Stimulated activated CD8-positive, alpha-beta memory T cell treated with anti-CD3 and anti-CD28 coated beads, Interleukin-4, amount 100 ng/mL, for 24 hours (primary cell): ENCODE measurements at regions not wholly inside any gene's neighbourhood (a gene's known extent, or its start where the extent isn't known, plus 50 kb on each side); places are given as distances from the start of the nearest gene placed in this dataset.

Experiments
- DNase-seq: peaks from one replicate; pipeline ENCODE4 v3.0.0-alpha.2; 2020; ENCODE audit warnings: low read depth

DNA sequence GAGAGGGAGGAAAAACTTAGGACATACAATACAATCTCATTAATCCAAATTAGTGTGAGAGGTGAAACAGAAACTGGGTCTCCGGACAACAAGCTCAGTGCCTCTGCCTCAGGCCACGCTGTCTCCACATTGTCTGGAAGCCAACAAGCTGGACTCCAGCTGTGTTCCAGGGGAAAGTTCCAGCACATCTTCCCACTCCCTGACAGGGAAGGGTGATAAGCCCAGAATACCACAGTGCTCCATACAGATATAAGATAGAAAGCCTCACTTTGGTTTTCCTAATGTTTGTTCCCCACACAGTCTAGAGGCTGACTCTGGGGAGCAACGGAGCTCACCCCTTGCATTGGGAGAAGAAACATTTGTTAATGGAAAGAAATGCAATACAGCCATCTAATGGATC, 117.1 kb upstream of the SPTLC3 start:
- DNase-seq, result no peak

GRCh38 chr20:12893019-12893418, 115.8 kb upstream of the SPTLC3 start:
- no peak for DNase-seq

DNA sequence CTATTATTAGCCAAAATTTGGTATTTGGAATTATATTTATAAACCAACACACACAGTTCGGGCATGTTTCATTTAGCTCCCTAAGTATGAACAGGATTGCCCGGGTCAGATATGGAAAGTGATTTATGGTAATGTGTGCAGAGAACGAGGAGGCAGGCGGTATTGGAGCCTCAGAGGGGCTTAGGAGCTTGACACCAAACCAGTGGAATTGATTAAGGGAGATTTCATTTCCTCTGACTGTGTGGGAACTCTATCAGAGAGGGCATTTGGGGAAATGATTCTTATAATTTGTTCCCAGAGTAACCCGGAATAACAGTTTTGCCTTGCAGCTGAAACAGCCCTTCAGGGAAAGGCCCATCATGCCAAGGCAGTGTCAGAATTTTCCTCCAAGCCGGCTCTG, 115.1 kb upstream of the SPTLC3 start:
- no peak for DNase-seq

GRCh38 chr20:12894089-12894488, 114.7 kb upstream of the SPTLC3 start:
- DNase-seq, result no peak

GRCh38 chr20:12896180-12896579, 112.6 kb upstream of the SPTLC3 start:
- DNase-seq, result no peak

DNA sequence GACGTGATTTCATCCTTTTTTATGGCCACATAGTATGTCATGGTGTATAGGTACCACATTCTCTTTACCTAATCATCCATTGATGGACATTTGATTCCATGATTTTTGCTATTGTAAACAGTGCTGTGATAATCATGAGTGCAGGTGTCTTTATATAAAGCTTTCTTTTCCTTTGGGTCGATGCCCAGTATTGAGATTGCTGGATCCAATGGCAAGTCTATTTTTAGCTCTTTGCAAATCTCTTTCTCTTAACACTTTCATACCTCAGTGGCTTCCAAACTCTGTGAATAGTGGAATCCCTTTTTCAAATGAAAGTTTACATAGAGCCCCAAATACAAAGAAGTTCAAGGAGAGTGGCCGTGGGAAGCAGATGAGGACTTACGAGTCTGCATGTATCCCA, 105.8 kb upstream of the SPTLC3 start:
- no peak for DNase-seq

DNA sequence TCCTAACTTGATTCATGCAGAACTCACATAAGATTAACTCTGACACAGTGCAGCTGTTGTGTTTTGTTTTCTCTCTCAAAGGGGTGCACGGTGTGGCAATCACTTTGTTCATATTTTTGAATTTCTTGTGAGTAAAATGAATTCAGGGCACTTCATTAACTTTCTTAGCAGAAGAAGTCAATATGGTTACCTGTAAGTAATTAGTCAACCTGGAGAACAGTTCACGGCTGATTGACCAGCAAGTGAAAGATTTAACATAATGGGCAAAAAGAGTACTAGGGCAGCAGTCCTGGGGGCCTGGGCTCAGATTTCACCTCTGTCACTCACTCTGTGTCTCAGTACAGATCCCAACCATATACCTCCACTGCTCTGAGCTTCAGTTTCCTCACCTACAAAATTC, 102.4 kb upstream of the SPTLC3 start:
- DNase-seq, result no peak

DNA sequence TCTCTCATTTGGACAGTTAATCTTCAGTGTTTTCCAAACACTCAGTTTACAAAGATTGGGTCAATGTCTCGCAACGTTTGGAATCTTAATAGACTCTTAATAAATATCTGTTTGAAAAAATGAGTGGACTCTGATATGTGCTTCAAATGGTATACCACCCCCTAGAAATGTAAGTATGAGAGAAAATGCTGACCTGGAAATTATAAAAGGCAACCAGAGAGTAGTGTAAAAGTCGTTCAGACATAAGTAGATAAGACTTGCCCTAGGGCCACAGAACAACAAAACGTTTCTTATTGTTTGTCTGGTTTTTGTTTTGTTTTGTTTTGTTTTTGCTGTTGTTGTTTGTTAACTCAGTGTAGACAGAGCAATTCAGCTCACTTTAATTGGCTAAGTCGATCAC, 97.4 kb upstream of the SPTLC3 start:
- DNase-seq, result no peak

GRCh38 chr20:12913781-12914443, 94.9 kb upstream of the SPTLC3 start:
- no peak for DNase-seq

DNA sequence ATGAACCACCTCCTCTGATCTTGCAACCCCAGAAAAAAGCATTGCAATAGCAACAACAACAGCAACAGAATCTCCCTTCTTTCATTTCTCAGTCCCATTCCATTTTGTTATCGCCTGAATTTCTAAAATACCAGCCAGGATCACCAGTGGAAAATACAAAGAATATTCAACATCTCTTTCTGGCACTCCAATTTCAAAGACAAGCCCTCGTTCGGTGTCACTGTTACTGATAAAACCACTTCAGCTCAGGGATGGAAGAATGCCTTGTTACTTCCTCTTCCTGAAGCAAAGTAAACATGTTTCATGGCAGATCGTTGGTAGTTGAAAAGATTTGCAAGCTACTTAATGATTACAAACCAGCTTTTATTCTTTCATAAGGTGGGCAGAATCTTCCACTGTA, 94.0 kb upstream of the SPTLC3 start:
- no peak for DNase-seq

- DNase-seq, result no peak
Measured at GRCh38 chr20:12916699-12917098, 92.1 kb upstream of the SPTLC3 start.

- DNase-seq, result no peak
Measured at GRCh38 chr20:12924126-12924525, 84.6 kb upstream of the SPTLC3 start.

DNA sequence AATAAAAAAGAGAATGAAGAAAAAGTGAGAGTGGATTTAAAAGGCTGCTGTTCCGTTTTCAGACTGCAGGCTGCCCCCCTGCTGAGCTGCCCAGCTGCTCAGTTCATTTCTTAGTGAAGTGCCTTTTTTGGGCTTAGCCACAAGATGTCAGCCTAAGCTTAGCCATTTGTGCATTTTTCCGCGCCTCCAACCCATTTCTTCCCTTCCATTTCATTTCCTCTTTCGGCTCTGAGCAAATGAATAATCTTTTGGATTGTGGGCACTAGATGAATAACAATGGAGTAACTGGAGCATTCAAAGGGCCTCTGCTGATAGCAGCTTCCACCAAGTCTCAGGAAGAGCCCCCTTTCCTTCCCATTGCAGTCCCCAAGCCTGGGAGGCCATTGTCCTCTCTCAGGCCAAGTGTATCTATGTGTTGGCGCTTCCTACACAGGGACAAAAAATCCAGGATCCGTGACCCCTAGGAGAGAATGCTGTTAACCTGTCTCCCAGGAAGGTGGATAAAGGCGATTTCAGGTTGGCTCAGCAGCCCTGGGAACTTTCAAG, 83.5 kb upstream of the SPTLC3 start:
- peak; percentile 1 for DNase-seq

DNA sequence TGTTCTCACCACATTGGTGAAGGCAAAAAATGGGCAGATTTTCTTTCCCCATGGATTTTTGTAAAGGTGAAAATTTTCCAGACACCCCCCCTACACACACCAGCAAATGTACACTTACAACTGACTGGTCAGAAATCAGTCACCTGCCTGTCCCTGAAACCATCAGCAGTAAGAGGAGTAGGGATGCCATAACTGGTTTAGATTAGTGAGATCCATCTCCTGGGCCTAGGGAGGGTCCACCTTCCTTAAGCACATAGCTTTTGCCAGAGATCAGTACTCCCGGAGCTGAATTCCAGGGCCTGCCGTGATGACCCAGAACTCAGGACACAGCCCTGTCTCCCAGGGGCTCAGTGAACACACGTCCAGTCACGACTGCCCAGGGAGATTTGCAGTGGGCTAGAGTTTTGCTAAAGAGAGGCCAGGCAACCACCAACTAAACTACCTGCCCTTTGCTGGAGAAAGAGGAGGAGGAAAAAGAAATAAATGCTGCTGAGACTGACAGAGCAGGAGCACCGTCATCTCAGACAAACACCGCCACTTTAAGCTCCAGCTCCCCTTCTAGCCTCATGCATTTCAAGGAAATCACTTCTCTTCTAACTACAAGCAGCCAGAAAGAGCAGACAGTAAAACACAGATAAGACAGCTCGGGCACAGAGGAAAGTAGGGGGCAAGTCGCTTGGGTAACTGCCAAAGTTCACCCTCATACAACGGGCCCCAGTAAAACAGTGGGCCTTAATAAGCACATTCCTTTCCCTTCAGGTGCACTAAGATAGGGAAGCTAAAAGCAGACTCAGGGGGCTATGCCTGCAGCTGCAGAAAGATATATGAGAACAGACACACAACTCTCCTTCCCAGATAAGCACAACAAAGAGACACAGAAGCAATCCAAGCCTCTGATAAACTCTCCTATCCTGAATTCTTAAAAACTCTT, 82.6 kb upstream of the SPTLC3 start:
- no peak for DNase-seq

DNA sequence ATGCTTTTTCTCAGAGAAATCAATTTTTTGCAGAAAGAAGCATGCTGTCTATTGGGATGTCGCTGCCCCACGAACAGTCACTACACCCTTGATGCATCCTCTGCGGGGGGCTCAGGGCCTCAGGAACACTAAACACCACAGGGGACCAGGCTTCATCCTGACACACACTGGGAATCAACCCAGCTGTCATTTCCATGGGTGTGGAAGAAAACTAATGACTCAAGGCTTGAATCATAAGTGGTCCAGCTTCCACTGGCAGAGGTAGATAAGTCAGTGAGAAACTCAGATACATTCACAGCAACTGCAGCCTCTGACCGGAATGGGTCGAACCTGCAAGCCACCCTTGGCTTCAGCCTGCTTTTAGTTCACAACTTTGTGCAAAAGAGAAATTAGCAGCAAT, 81.3 kb upstream of the SPTLC3 start:
- no peak for DNase-seq

- DNase-seq, result no peak
Measured at GRCh38 chr20:12928358-12928754, 80.4 kb upstream of the SPTLC3 start.

- DNase-seq, result no peak
Measured at GRCh38 chr20:12928755-12929401, 79.9 kb upstream of the SPTLC3 start.

GRCh38 chr20:12936020-12936419, 72.8 kb upstream of the SPTLC3 start:
- no peak for DNase-seq

DNA sequence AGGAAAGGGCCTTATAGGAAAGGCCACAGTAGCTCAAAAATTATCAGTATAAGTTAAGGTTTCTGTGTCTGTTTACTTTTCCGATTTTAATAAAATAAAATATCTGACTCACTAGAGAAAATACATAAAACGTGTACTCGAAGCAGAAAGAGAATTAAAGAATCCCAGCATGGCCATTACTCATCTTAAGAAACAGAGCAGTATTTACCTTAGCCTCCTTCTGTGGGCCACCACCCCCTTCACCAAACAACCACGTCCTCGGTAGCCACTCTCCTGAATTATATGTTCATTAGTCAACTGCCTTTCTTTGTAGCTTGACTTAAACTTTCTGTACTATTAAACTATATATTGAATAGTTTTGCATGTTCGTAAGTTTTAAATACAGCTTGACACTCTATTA, 72.2 kb upstream of the SPTLC3 start:
- no peak for DNase-seq

DNA sequence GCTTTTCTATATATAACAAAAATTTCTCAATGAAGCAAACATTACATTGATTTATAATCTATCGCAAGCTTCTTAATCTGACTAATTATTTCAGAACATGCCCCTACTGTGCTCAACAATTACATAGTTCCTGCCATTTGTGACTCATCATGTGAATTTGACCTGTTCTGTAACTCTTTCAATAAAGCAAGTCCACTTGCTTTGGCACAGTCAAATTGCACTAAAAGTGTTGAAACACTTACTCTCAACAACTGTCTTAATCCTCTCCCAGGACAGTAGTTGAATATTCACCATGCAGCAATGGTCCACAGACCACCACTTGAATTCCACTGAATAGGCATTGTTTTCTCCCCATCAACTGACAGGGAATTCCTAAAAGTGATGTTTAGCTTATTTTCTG, 67.7 kb upstream of the SPTLC3 start:
- DNase-seq, result no peak

- no peak for DNase-seq
Measured at GRCh38 chr20:12942123-12942522, 66.6 kb upstream of the SPTLC3 start.

DNA sequence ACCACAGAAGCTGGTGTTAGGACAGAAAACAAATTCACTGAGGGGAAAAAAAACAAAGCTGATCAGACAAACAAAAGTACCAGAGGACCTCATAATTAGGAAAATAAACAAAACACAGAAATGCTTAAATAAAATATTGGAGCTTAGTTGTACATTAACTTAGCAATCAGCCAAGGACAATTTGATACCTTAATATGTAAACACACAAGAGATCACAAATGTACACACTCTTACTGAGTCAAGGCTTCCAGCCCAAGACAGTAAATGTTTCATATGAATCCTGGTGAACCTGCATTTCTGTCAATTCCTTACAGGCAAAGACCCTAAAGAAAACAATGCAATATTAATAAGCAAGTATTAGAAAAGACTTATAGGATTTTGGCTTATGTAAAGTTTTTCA, 62.0 kb upstream of the SPTLC3 start:
- no peak for DNase-seq

DNA sequence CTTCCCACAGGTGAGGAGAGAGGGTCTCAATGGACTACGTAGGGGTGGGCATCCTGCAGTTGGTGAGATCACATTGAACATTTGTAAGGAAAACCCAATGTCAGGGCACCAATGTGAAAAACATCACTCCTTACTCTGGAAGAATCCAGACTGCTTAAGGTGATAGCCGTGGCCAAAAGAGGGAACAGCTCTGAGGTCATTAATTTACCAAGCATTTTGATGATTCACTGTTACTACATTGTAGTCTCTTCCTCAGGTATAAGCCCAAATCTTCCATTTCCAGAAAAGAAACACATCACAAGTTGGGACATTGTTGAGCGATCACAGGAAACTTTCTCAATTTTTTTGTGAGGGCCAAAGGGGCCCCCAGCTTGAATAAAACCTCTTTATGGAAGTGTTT, 61.1 kb upstream of the SPTLC3 start:
- no peak for DNase-seq
